IMR-90 (cell line): ENCODE measurements at regions not wholly inside any gene's neighbourhood (a gene's known extent, or its start where the extent isn't known, plus 50 kb on each side); places are given as distances from the start of the nearest gene placed in this dataset.

Experiments used
- CEBPB ChIP-seq: IDR thresholded peaks from 2 replicates; pipeline ENCODE4 v1.6.1; 2012; ENCODE audit warnings: low read depth, low read length, improper control_type of control experiment
- CHD1 ChIP-seq: IDR thresholded peaks from 2 replicates; pipeline ENCODE4 v1.6.1; 2012; ENCODE audit warnings: low read depth, low read length, improper control_type of control experiment
- CTCF ChIP-seq: conservative IDR thresholded peaks from 2 replicates; pipeline ENCODE4 v1.5.1; 2012; ENCODE audit warnings: mild to moderate bottlenecking, low read depth, low read length, improper control_type of control experiment
- MAFK ChIP-seq: IDR thresholded peaks from 2 replicates; pipeline ENCODE4 v1.6.1; 2012; ENCODE audit warnings: low read depth, low read length, improper control_type of control experiment
- MXI1 ChIP-seq: IDR thresholded peaks from 2 replicates; pipeline ENCODE4 v1.6.1; 2012; ENCODE audit warnings: low read depth, mild to moderate bottlenecking, low read length, moderate library complexity, borderline replicate concordance
- POLR2A ChIP-seq: IDR thresholded peaks from 2 replicates; pipeline ENCODE4 v1.6.1; 2012; ENCODE audit warnings: mild to moderate bottlenecking, low read depth, low read length
- RAD21 ChIP-seq: IDR thresholded peaks from 2 replicates; pipeline ENCODE4 v1.6.1; 2012; ENCODE audit warnings: low read length, improper control_type of control experiment
- RCOR1 ChIP-seq: IDR thresholded peaks from 2 replicates; pipeline ENCODE4 v1.6.1; 2012; ENCODE audit warnings: mild to moderate bottlenecking, low read length, improper control_type of control experiment; ENCODE audit not compliant: insufficient replicate concordance
- SMC3 ChIP-seq: fragments of 150-350 bp; IDR thresholded peaks from 2 replicates; pipeline ENCODE4 v1.6.1; 2016; ENCODE audit warnings: low read depth, mild to moderate bottlenecking, antibody characterized with exemption, low read length, moderate library complexity

- TF ChIP-seq CTCF: no peak
- TF ChIP-seq MAFK: no peak
- TF ChIP-seq POLR2A: no peak
- no peak for TF ChIP-seq RAD21
- TF ChIP-seq RCOR1: no peak
- no peak for TF ChIP-seq MXI1
- no peak for TF ChIP-seq CHD1
- no peak for TF ChIP-seq CEBPB
- TF ChIP-seq SMC3: no peak
These were observed 109.2 kb upstream of the ABCA1 start for GRCh38 chr9:105037139-105037538.
